ENCODE measurements at regions not wholly inside any gene's neighbourhood (a gene's known extent, or its start where the extent isn't known, plus 50 kb on each side); places are given as distances from the start of the nearest gene placed in this dataset.

DNA sequence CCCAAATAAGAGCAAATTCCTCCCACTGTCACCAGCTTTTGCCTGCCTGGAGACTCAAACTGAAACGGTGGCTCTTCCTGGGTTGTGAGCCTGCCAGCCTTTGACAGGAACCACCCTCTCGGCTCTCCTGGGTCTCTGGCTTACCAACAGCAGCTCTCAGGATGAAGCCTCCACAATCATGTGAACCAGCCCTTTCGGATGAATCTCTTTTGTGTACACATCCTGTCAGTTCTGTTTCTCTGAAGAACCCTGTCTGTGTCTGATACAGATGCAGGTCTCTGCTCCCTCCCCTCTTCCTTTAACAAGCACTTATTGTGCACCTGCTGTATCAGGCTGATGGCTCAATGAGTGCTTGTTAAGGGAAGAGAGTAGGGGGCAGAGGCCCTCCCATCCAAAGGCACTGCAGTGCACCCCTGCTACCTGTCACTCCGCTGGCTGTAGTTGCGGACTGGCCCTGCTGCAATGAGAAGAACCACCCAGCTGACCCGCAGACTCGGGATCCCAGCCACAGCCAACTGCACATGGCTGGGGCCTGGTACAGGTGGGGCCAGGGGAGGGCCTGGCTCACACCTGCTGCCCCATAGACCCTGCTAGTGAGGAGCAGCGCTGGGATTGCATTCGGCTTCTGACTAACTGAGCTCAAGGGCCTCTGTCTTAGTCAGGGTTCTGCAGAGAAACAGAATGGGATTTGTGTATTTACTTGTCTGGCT, 120.1 kb upstream of the PMEPA1 start:
- Histone ChIP-seq H3K27ac (replicated peaks) (no peak overlapping the region), H3K27me3 (ENCODE audit: insufficient read depth, poor library complexity, severe bottlenecking) (no peaks in the 10 kb centered on the region), H3K4me3 (replicated peaks; ENCODE audit: insufficient read depth, low read length) (no peak overlapping the region)
- TF ChIP-seq POLR2AphosphoS5 (IDR thresholded peaks at IDR 0.05; ENCODE audit: low read depth) = no peak
- no peak for TF ChIP-seq CTCF (IDR thresholded peaks at IDR 0.05; ENCODE audit: insufficient read depth, low read length)
- TF ChIP-seq SPI1 (IDR thresholded peaks at IDR 0.05; ENCODE audit: borderline replicate concordance, low read depth) = no peak
- TF ChIP-seq, protein P1, sequence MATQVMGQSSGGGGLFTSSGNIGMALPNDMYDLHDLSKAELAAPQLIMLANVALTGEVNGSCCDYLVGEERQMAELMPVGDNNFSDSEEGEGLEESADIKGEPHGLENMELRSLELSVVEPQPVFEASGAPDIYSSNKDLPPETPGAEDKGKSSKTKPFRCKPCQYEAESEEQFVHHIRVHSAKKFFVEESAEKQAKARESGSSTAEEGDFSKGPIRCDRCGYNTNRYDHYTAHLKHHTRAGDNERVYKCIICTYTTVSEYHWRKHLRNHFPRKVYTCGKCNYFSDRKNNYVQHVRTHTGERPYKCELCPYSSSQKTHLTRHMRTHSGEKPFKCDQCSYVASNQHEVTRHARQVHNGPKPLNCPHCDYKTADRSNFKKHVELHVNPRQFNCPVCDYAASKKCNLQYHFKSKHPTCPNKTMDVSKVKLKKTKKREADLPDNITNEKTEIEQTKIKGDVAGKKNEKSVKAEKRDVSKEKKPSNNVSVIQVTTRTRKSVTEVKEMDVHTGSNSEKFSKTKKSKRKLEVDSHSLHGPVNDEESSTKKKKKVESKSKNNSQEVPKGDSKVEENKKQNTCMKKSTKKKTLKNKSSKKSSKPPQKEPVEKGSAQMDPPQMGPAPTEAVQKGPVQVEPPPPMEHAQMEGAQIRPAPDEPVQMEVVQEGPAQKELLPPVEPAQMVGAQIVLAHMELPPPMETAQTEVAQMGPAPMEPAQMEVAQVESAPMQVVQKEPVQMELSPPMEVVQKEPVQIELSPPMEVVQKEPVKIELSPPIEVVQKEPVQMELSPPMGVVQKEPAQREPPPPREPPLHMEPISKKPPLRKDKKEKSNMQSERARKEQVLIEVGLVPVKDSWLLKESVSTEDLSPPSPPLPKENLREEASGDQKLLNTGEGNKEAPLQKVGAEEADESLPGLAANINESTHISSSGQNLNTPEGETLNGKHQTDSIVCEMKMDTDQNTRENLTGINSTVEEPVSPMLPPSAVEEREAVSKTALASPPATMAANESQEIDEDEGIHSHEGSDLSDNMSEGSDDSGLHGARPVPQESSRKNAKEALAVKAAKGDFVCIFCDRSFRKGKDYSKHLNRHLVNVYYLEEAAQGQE (IDR thresholded peaks at IDR 0.05; ENCODE audit: insufficient replicate concordance, low read depth) = no peak
- TF ChIP-seq GABPA (IDR thresholded peaks at IDR 0.05; ENCODE audit: low read depth) = no peak
- DNase-seq (ENCODE audit: low read depth in 1 of 2, low spot score in 1 of 2) = no peak

DNA sequence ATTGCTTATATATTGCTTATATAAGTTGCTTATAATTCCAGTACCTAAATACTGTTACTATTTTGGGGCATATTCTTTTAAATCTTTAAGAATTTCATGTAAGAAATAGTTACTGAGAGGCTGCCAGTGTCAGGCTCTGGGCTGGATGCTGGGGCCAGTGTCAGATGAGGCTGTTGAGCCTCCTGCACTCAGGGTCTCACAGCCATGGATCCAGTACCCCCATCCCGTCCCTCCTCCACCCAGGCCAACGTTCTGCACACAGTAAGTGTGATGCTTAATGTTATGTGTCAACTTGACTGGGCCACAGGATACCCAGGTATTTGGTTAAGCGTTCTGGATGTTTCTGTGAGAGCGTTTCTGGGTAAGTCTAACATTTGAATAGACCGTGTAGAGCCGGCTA, 119.5 kb upstream of the PMEPA1 start:
- no peak overlapping the region for H3K4me3 ChIP-seq (replicated peaks; ENCODE audit: insufficient read depth, low read length)
- no peak for TF ChIP-seq SPI1 (IDR thresholded peaks at IDR 0.05; ENCODE audit: borderline replicate concordance, low read depth)
- TF ChIP-seq GABPA (IDR thresholded peaks at IDR 0.05; ENCODE audit: low read depth) = no peak
- no peak for TF ChIP-seq POLR2AphosphoS5 (IDR thresholded peaks at IDR 0.05; ENCODE audit: low read depth)
- TF ChIP-seq, protein P1 (IDR thresholded peaks at IDR 0.05; ENCODE audit: insufficient replicate concordance, low read depth) = no peak
- no peak for TF ChIP-seq CTCF (IDR thresholded peaks at IDR 0.05; ENCODE audit: insufficient read depth, low read length)
- DNase-seq (ENCODE audit: low read depth in 1 of 2, low spot score in 1 of 2) = no peak
- H3K27ac ChIP-seq (replicated peaks) = no peak overlapping the region
- H3K27me3 ChIP-seq (ENCODE audit: insufficient read depth, poor library complexity, severe bottlenecking) = no peaks in the 10 kb centered on the region

DNA sequence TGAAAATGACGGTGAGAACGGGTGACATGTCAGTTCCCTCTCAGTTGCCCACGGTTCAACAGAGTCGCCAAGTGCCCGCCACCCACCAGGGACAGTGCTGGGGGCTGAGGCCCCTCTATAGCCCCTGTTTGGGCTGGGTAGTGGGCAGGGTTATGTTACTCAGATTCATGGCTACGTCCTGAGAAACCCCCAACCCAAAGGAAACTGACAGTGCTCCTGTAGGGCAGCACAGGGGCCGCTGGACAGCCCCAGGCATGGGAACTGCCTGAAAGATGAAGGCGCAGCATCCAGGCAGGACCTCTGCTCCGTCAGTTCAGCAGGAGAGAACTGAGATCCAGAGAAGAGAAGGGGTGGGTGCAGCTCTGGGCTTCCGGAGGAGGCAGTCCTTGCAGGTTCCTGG, 118.9 kb upstream of the PMEPA1 start:
- DNase-seq (ENCODE audit: low read depth in 1 of 2, low spot score in 1 of 2) = no peak
- Histone ChIP-seq H3K27me3 (ENCODE audit: insufficient read depth, poor library complexity, severe bottlenecking) (no peaks in the 10 kb centered on the region), H3K4me3 (replicated peaks; ENCODE audit: insufficient read depth, low read length) (no peak overlapping the region), H3K27ac (replicated peaks) (no peak overlapping the region)
- TF ChIP-seq POLR2AphosphoS5 (IDR thresholded peaks at IDR 0.05; ENCODE audit: low read depth) (no peak), CTCF (IDR thresholded peaks at IDR 0.05; ENCODE audit: insufficient read depth, low read length) (no peak), GABPA (IDR thresholded peaks at IDR 0.05; ENCODE audit: low read depth) (no peak), SPI1 (IDR thresholded peaks at IDR 0.05; ENCODE audit: borderline replicate concordance, low read depth) (no peak)
- TF ChIP-seq, protein P1 (IDR thresholded peaks at IDR 0.05; ENCODE audit: insufficient replicate concordance, low read depth) = no peak
